Neuronal stem cell (in vitro differentiated cells): ENCODE measurements at regions not wholly inside any gene's neighbourhood (a gene's known extent, or its start where the extent isn't known, plus 50 kb on each side); places are given as distances from the start of the nearest gene placed in this dataset.

Experiments used
- DNase-seq: peaks from one replicate; pipeline ENCODE4 v3.0.0-alpha.2; 2013; ENCODE audit warnings: low spot score
- H2AFZ ChIP-seq: one replicate; pipeline ENCODE4 v1.6.1; 2013; ENCODE audit warnings: mild to moderate bottlenecking, low read length, inconsistent platforms
- H2AK5ac ChIP-seq: 2 replicates; pipeline ENCODE4 v1.6.1; 2013; ENCODE audit warnings: low read depth, mild to moderate bottlenecking, inconsistent platforms, low read length, moderate library complexity, mixed read lengths
- H2BK120ac ChIP-seq: 2 replicates; pipeline ENCODE4 v1.6.1; 2013; ENCODE audit warnings: low read depth, mild to moderate bottlenecking, inconsistent platforms, low read length, moderate library complexity, mixed read lengths
- H2BK12ac ChIP-seq: one replicate; pipeline ENCODE4 v1.6.1; 2013; ENCODE audit warnings: low read length, inconsistent platforms
- H2BK15ac ChIP-seq: 2 replicates; pipeline ENCODE4 v1.6.1; 2013; ENCODE audit warnings: mild to moderate bottlenecking, low read length, inconsistent platforms, mixed read lengths
- H2BK5ac ChIP-seq: one replicate; pipeline ENCODE4 v1.6.1; 2013; ENCODE audit warnings: inconsistent platforms, mild to moderate bottlenecking, low read length, moderate library complexity
- H3K14ac ChIP-seq: one replicate; pipeline ENCODE4 v1.6.1; 2013; ENCODE audit warnings: low read length, inconsistent platforms
- H3K18ac ChIP-seq: 2 replicates; pipeline ENCODE4 v1.6.1; 2013; ENCODE audit warnings: low read length, inconsistent platforms
- H3K23ac ChIP-seq: 2 replicates; pipeline ENCODE4 v1.6.1; 2013; ENCODE audit warnings: low read depth, mild to moderate bottlenecking, mixed read lengths, low read length, inconsistent platforms; ENCODE audit not compliant: poor library complexity
- H3K27ac ChIP-seq: replicated peaks from 3 replicates; pipeline ENCODE4 v1.5.1; 2013; ENCODE audit warnings: low read length, inconsistent platforms
- H3K27me3 ChIP-seq, 3 experiments: 2 replicates each; pipeline ENCODE4 v1.6.1; 2013; ENCODE audit warnings: low read length in 3 of 3, mild to moderate bottlenecking in 2 of 3, inconsistent platforms in 1 of 3, low read depth in 1 of 3, mixed read lengths in 1 of 3, moderate library complexity in 1 of 3; ENCODE audit not compliant: control insufficient read depth in 3 of 3, insufficient read depth in 3 of 3
- H3K36me3 ChIP-seq, 2 donors: replicated peaks in 1 of 2; 2 replicates each; pipeline ENCODE4 v1.6.1; 2013; ENCODE audit warnings: low read length in 2 of 2; ENCODE audit not compliant: control insufficient read depth in 2 of 2, insufficient read depth in 2 of 2
- H3K4ac ChIP-seq: 2 replicates; pipeline ENCODE4 v1.6.1; 2013; ENCODE audit warnings: inconsistent platforms, mild to moderate bottlenecking, low read length, moderate library complexity
- H3K4me1 ChIP-seq, 2 donors: 1 replicate in 1 of 2; 2 replicates in 1 of 2; pipeline ENCODE4 v1.6.1; 2013; ENCODE audit warnings: low read length in 2 of 2, low read depth in 1 of 2; ENCODE audit not compliant: control insufficient read depth in 2 of 2, insufficient read depth in 1 of 2
- H3K4me2 ChIP-seq: one replicate; pipeline ENCODE4 v1.6.1; 2013; ENCODE audit warnings: mild to moderate bottlenecking, low read length, inconsistent platforms; ENCODE audit not compliant: insufficient read depth, poor library complexity, severe bottlenecking
- H3K4me3 ChIP-seq, 2 donors: 2 replicates each; pipeline ENCODE4 v1.5.1; 2013; ENCODE audit warnings: low read length in 2 of 2, mild to moderate bottlenecking in 2 of 2, inconsistent platforms in 1 of 2, moderate library complexity in 1 of 2
- H3K79me1 ChIP-seq: one replicate; pipeline ENCODE4 v1.6.1; 2013; ENCODE audit warnings: low read depth, mild to moderate bottlenecking, inconsistent platforms, low read length, moderate library complexity
- H3K9ac ChIP-seq: one replicate; pipeline ENCODE4 v1.6.1; 2013; ENCODE audit warnings: mild to moderate bottlenecking, low read depth, low read length, inconsistent platforms; ENCODE audit not compliant: poor library complexity
- H3K9me3 ChIP-seq, 2 donors: replicated peaks in 1 of 2; 2 replicates each; pipeline versions ENCODE3 to v1.6.1; 2013; ENCODE audit warnings: low read length in 2 of 2, mild to moderate bottlenecking in 2 of 2, inconsistent platforms in 1 of 2, low read depth in 1 of 2, mixed read lengths in 1 of 2, moderate library complexity in 1 of 2; ENCODE audit not compliant: control insufficient read depth in 2 of 2, insufficient read depth in 1 of 2
- H4K8ac ChIP-seq: one replicate; pipeline ENCODE4 v1.6.1; 2013; ENCODE audit warnings: low read depth, mild to moderate bottlenecking, inconsistent platforms, low read length, moderate library complexity
- H4K91ac ChIP-seq: one replicate; pipeline ENCODE4 v1.6.1; 2013; ENCODE audit warnings: low read length, low read depth, mild to moderate bottlenecking, inconsistent platforms; ENCODE audit not compliant: poor library complexity
- WGBS, 2 donors: extraction: QIAGEN DNeasy Blood & Tissue Kit; methylation state at CpG; one replicate each; pipeline ENCODE4 v1.1.7; 2013; ENCODE audit warnings: missing lambda C conversion rate in 2 of 2, mixed read lengths in 1 of 2; ENCODE audit not compliant: insufficient read length in 2 of 2, insufficient replicate concordance in 1 of 2; ENCODE audit errors: extremely low coverage in 2 of 2; 5-methylcytosine and 5-hydroxymethylcytosine counted together

GRCh38 chr14:87573591-87573990 lies 419.4 kb downstream of the GALC start:
- no peak for DNase-seq
- H3K23ac ChIP-seq, result no peak overlapping the region
- H3K4ac ChIP-seq, result no peak overlapping the region
- no peak overlapping the region for H4K8ac ChIP-seq
- H3K36me3 ChIP-seq, result no peaks in the 10 kb centered on the region
- WGBS, 2 donors, result no CpG with 5 or more reads among the region's 2 CpGs
- no peak overlapping the region for H2BK120ac ChIP-seq
- no peak overlapping the region for H3K14ac ChIP-seq
- no peaks in the 10 kb centered on the region for H3K4me1 ChIP-seq
- H3K18ac ChIP-seq, result no peak overlapping the region
- no peak overlapping the region for H2BK12ac ChIP-seq
- H3K27me3 ChIP-seq, result no peaks in the 10 kb centered on the region
- no peaks in the 10 kb centered on the region for H3K79me1 ChIP-seq
- no peak overlapping the region for H4K91ac ChIP-seq
- no peak overlapping the region for H2BK5ac ChIP-seq
- H3K4me2 ChIP-seq, result no peak overlapping the region
- no peak overlapping the region for H3K27ac ChIP-seq
- no peak overlapping the region for H3K9ac ChIP-seq
- H3K4me3 ChIP-seq, result no peak overlapping the region
- no peak overlapping the region for H2AFZ ChIP-seq
- no peak overlapping the region for H2AK5ac ChIP-seq
- no peaks in the 10 kb centered on the region for H3K9me3 ChIP-seq
- H2BK15ac ChIP-seq, result no peak overlapping the region

DNA sequence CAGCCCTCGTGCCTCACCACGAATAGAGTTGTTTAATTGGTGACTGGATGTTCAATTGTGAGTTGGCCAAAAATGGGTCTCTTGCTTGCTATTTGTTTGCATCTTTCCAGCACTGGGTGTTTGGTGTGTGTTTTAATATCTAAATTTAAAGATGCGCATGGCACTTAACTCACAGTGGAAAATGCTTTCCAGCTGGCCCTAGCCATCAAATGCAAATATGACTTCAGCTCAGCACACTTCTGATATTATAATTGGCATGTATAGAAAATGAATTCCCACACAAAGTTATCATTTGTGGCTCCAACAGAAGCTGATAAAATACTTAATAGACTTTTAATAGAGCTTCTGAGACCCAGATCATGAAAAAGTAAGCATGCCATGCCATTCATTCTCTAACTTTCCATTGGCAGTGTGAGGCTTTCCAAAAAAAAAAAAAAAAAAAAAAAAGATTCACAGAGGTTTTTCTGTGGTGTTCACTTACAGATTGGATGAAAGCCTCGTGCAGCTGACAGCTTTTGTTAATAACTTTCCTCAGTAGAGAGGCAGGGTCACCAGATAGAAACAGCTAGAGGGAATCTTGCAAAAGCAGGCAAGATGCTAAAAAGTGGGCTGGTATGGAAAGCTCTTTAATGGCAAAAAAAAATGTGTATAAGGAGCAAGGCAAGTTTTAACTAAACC lies 425.2 kb downstream of the GALC start:
- H3K27ac ChIP-seq, result no peak overlapping the region
- no peak overlapping the region for H2BK12ac ChIP-seq
- H2BK5ac ChIP-seq, result no peak overlapping the region
- H3K4me2 ChIP-seq, result no peak overlapping the region
- no peak overlapping the region for H3K4me3 ChIP-seq
- H3K4ac ChIP-seq, result no peak overlapping the region
- no peak overlapping the region for H3K14ac ChIP-seq
- no peak overlapping the region for H2AK5ac ChIP-seq
- no peaks in the 10 kb centered on the region for H3K79me1 ChIP-seq
- DNase-seq, result no peak
- no peak overlapping the region for H2BK15ac ChIP-seq
- no peak overlapping the region for H2AFZ ChIP-seq
- no peak overlapping the region for H3K9ac ChIP-seq
- H3K36me3 ChIP-seq, result no peaks in the 10 kb centered on the region
- H3K27me3 ChIP-seq, result no peaks in the 10 kb centered on the region
- no peaks in the 10 kb centered on the region for H3K4me1 ChIP-seq
- no peak overlapping the region for H4K8ac ChIP-seq
- H4K91ac ChIP-seq, result no peak overlapping the region
- H3K18ac ChIP-seq, result no peak overlapping the region
- H3K23ac ChIP-seq, result no peak overlapping the region
- no CpG with 5 or more reads among the region's 4 CpGs for WGBS, 2 donors
- H2BK120ac ChIP-seq, result no peak overlapping the region
- no peaks in the 10 kb centered on the region for H3K9me3 ChIP-seq

- Histone ChIP-seq H3K9ac (no peak overlapping the region), H2BK12ac (no peak overlapping the region), H3K4me3 (no peak overlapping the region), H2BK15ac (no peak overlapping the region), H3K4me1 (no peaks in the 10 kb centered on the region), H2BK5ac (no peak overlapping the region), H3K27me3 (no peaks in the 10 kb centered on the region), H3K27ac (no peak overlapping the region), H3K4ac (no peak overlapping the region), H2AFZ (no peak overlapping the region), H4K91ac (no peak overlapping the region), H3K9me3 (no peaks in the 10 kb centered on the region), H3K4me2 (no peak overlapping the region), H2BK120ac (no peak overlapping the region), H3K36me3 (no peaks in the 10 kb centered on the region), H3K14ac (no peak overlapping the region), H2AK5ac (no peak overlapping the region), H3K23ac (no peak overlapping the region), H4K8ac (no peak overlapping the region), H3K18ac (no peak overlapping the region), H3K79me1 (no peaks in the 10 kb centered on the region)
- DNase-seq, result no peak
- no CpG with 5 or more reads among the region's 2 CpGs for WGBS, 2 donors
These were observed 426.0 kb downstream of the GALC start for GRCh38 chr14:87566991-87567390.

- H2BK12ac ChIP-seq, result no peak overlapping the region
- no peak overlapping the region for H3K4me3 ChIP-seq
- no peak overlapping the region for H2BK120ac ChIP-seq
- H4K8ac ChIP-seq, result no peak overlapping the region
- H3K79me1 ChIP-seq, result no peaks in the 10 kb centered on the region
- no peak overlapping the region for H3K23ac ChIP-seq
- no peak overlapping the region for H3K18ac ChIP-seq
- WGBS, 2 donors, result no CpG with 5 or more reads among the region's 5 CpGs
- no peak for DNase-seq
- H2BK15ac ChIP-seq, result no peak overlapping the region
- no peak overlapping the region for H3K4me2 ChIP-seq
- H4K91ac ChIP-seq, result no peak overlapping the region
- H3K9me3 ChIP-seq, result no peaks in the 10 kb centered on the region
- H2AK5ac ChIP-seq, result no peak overlapping the region
- H3K4me1 ChIP-seq, result peaks cover 0 to 3% of the 10 kb centered on the region in 2 donors
- H3K14ac ChIP-seq, result no peak overlapping the region
- H2BK5ac ChIP-seq, result no peak overlapping the region
- no peaks in the 10 kb centered on the region for H3K27me3 ChIP-seq
- no peak overlapping the region for H3K4ac ChIP-seq
- H3K36me3 ChIP-seq, result no peaks in the 10 kb centered on the region
- no peak overlapping the region for H3K9ac ChIP-seq
- H2AFZ ChIP-seq, result no peak overlapping the region
- no peak overlapping the region for H3K27ac ChIP-seq
These were observed 445.4 kb downstream of the GALC start for GRCh38 chr14:87547536-87547935.
